A549 (cell line): ENCODE measurements at regions not wholly inside any gene's neighbourhood (a gene's known extent, or its start where the extent isn't known, plus 50 kb on each side); places are given as distances from the start of the nearest gene placed in this dataset.

ENCODE experiments used
- CTCF ChIP-seq: fragments of >200 bp; sonication (Bioruptor Twin); formaldehyde crosslinking; IDR thresholded peaks from 3 replicates; pipeline ENCODE4 v1.5.1; 2016
- EP300 ChIP-seq, 2 experiments: fragments of >200 bp; sonication (Bioruptor Twin); formaldehyde crosslinking; IDR thresholded peaks; 2 replicates in 1 of 2; 3 replicates in 1 of 2; pipeline ENCODE4 v1.6.1; 2016 to 2017
- ESRRA ChIP-seq: fragments of 150-350 bp; IDR thresholded peaks from 2 replicates; pipeline ENCODE4 v1.6.1; 2014; ENCODE audit warnings: mild to moderate bottlenecking, low read length, borderline replicate concordance
- JUNB ChIP-seq: fragments of >200 bp; sonication (Bioruptor Twin); formaldehyde crosslinking; IDR thresholded peaks from 2 replicates; pipeline ENCODE4 v1.6.1; 2016
- POLR2A ChIP-seq: IDR thresholded peaks from 2 replicates; pipeline ENCODE4 v1.6.1; 2012; ENCODE audit warnings: mild to moderate bottlenecking, low read length
- POLR2AphosphoS2 ChIP-seq: conservative IDR thresholded peaks from 2 replicates; pipeline ENCODE4 v1.6.1; 2012; ENCODE audit warnings: low read length, improper control_type of control experiment, inconsistent platforms
- RAD21 ChIP-seq, 2 experiments: fragments of >200 bp in 1 of 2; sonication (Bioruptor Twin) in 1 of 2; formaldehyde crosslinking in 1 of 2; IDR thresholded peaks in 1 of 2; conservative IDR thresholded peaks in 1 of 2; 2 replicates in 1 of 2; 3 replicates in 1 of 2; pipeline ENCODE4 v1.6.1; 2012 to 2018; ENCODE audit warnings: inconsistent platforms in 1 of 2
- ZC3H11A ChIP-seq: fragments of 450-650 bp; IDR thresholded peaks from 2 replicates; pipeline ENCODE4 v1.6.1; 2014; ENCODE audit warnings: antibody characterized with exemption, mild to moderate bottlenecking

GRCh38 chr20:5674176-5674660, 63.4 kb upstream of the GPCPD1 start:
- TF ChIP-seq ZC3H11A = no peak
- TF ChIP-seq CTCF = no peak
- no peak for TF ChIP-seq POLR2AphosphoS2
- TF ChIP-seq EP300 (IDR thresholded peaks at IDR 0.05) = no peak
- no peak for TF ChIP-seq RAD21 (conservative IDR thresholded peaks at IDR 0.05 in 1 of 2, IDR thresholded peaks at IDR 0.05 in 1 of 2)
- TF ChIP-seq ESRRA = no peak
- no peak for TF ChIP-seq JUNB
- no peak for TF ChIP-seq POLR2A
